ENCODE measurements at regions not wholly inside any gene's neighbourhood (a gene's known extent, or its start where the extent isn't known, plus 50 kb on each side); places are given as distances from the start of the nearest gene placed in this dataset.

- no peak overlapping the region for H3K27ac Mint-ChIP-seq
- no peak for TF ChIP-seq CTCF (IDR thresholded peaks at IDR 0.05)
- no peaks in the 10 kb centered on the region for H3K27me3 Mint-ChIP-seq (ENCODE audit: insufficient read depth)
- H3K4me1 Mint-ChIP-seq (ENCODE audit: low read depth) = no peaks in the 10 kb centered on the region
- no peaks in the 10 kb centered on the region for H3K36me3 Mint-ChIP-seq (ENCODE audit: low read depth)
- H3K4me3 Mint-ChIP-seq = no peak overlapping the region
- H3K9me3 Mint-ChIP-seq = peaks cover 28% of the 10 kb centered on the region
- no peak for DNase-seq
These were observed 614.9 kb downstream of the VRK1 start for GRCh38 chr14:97411938-97412612.

GRCh38 chr14:97413022-97413539 is 615.9 kb downstream of the VRK1 start:
- no peak for TF ChIP-seq CTCF (IDR thresholded peaks at IDR 0.05)
- H3K4me3 Mint-ChIP-seq = no peak overlapping the region
- DNase-seq = no peak
- H3K27ac Mint-ChIP-seq = no peak overlapping the region
- peaks cover 31% of the 10 kb centered on the region for H3K9me3 Mint-ChIP-seq
- H3K27me3 Mint-ChIP-seq (ENCODE audit: insufficient read depth) = no peaks in the 10 kb centered on the region
- no peaks in the 10 kb centered on the region for H3K4me1 Mint-ChIP-seq (ENCODE audit: low read depth)
- H3K36me3 Mint-ChIP-seq (ENCODE audit: low read depth) = no peaks in the 10 kb centered on the region

GRCh38 chr14:97413966-97414717 is 617.0 kb downstream of the VRK1 start:
- Mint-ChIP-seq H3K27me3 (ENCODE audit: insufficient read depth) (no peaks in the 10 kb centered on the region), H3K4me3 (no peak overlapping the region), H3K27ac (no peak overlapping the region), H3K4me1 (ENCODE audit: low read depth) (no peaks in the 10 kb centered on the region), H3K9me3 (peaks cover 30% of the 10 kb centered on the region), H3K36me3 (ENCODE audit: low read depth) (no peaks in the 10 kb centered on the region)
- DNase-seq = no peak
- TF ChIP-seq CTCF (IDR thresholded peaks at IDR 0.05) = 0 out of 2 replicates have a peak, but pooled peaks have one; percentile 12

GRCh38 chr14:97414718-97415098 is 617.5 kb downstream of the VRK1 start:
- H3K27ac Mint-ChIP-seq = no peak overlapping the region
- no peak for DNase-seq
- no peaks in the 10 kb centered on the region for H3K27me3 Mint-ChIP-seq (ENCODE audit: insufficient read depth)
- no peaks in the 10 kb centered on the region for H3K4me1 Mint-ChIP-seq (ENCODE audit: low read depth)
- no peak overlapping the region for H3K4me3 Mint-ChIP-seq
- H3K36me3 Mint-ChIP-seq (ENCODE audit: low read depth) = no peaks in the 10 kb centered on the region
- peaks cover 24% of the 10 kb centered on the region for H3K9me3 Mint-ChIP-seq
- TF ChIP-seq CTCF (IDR thresholded peaks at IDR 0.05) = no peak

GRCh38 chr14:97415907-97416306 is 618.7 kb downstream of the VRK1 start:
- TF ChIP-seq CTCF (IDR thresholded peaks at IDR 0.05) = no peak
- H3K9me3 Mint-ChIP-seq = peaks cover 28% of the 10 kb centered on the region
- H3K27ac Mint-ChIP-seq = no peak overlapping the region
- no peaks in the 10 kb centered on the region for H3K4me1 Mint-ChIP-seq (ENCODE audit: low read depth)
- no peak for DNase-seq
- H3K4me3 Mint-ChIP-seq = no peak overlapping the region
- H3K36me3 Mint-ChIP-seq (ENCODE audit: low read depth) = no peaks in the 10 kb centered on the region
- H3K27me3 Mint-ChIP-seq (ENCODE audit: insufficient read depth) = no peaks in the 10 kb centered on the region
